ENCODE measurements at regions not wholly inside any gene's neighbourhood (a gene's known extent, or its start where the extent isn't known, plus 50 kb on each side); places are given as distances from the start of the nearest gene placed in this dataset.
"Not testable (repeated sequence)": the region's sequence is repeated elsewhere in the genome, so short reads cannot be mapped to it uniquely, and the experiment has no call there.

- no peak for DNase-seq
Measured at GRCh38 chr16:86844695-86845094, 266.3 kb downstream of the FOXL1 start.

DNA sequence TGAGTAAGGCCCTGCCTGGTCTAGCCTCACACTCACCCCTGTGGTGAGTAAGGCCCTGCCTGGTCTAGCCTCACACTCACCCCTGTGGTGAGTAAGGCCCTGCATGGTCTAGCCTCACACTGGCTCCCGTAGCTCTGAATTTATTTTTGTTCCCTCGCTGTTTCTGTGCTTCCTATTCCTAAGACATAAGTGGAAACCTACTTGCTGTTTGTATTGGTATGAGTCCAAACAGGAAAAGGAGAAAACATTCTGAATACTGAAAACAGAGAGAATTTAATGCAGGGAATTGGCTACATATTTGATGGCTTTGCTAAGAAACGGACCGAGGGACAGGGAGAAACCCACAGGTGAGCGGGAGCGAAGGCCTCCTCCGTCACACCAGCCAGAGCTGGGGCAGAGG lies 267.8 kb downstream of the FOXL1 start:
- no peak for DNase-seq

- DNase-seq: no peak
Measured at GRCh38 chr16:86848821-86849220, 270.5 kb downstream of the FOXL1 start.

GRCh38 chr16:86850670-86851069 lies 272.3 kb downstream of the FOXL1 start:
- no peak for DNase-seq

GRCh38 chr16:86852135-86852534 lies 273.8 kb downstream of the FOXL1 start:
- no peak for DNase-seq

DNA sequence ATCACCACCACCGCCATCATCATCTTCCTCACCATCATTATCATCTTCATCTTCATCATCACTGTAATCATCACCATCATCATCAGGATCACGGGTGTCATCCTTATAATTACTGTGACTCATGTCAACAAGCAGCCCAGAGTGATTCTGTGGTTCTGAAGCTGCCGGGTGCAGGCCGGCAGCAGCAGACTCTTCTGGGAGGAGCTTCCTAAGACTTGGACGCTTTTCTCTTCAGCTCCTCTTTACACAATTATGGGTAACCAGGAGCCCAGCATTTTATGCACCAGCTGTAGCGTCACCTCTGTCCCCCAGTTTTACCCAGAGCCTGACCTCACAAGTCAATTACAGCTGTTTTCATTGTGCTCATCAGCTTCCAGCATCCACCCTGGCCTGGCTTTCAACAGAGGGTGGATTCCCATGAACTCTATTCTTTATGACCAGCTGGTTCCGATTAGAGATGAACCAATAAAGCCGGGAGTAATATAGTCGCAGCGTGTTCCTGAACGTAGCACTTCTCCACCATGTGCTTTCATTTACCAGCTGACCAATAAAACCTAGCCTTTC lies 275.8 kb downstream of the FOXL1 start:
- DNase-seq: no peak

DNA sequence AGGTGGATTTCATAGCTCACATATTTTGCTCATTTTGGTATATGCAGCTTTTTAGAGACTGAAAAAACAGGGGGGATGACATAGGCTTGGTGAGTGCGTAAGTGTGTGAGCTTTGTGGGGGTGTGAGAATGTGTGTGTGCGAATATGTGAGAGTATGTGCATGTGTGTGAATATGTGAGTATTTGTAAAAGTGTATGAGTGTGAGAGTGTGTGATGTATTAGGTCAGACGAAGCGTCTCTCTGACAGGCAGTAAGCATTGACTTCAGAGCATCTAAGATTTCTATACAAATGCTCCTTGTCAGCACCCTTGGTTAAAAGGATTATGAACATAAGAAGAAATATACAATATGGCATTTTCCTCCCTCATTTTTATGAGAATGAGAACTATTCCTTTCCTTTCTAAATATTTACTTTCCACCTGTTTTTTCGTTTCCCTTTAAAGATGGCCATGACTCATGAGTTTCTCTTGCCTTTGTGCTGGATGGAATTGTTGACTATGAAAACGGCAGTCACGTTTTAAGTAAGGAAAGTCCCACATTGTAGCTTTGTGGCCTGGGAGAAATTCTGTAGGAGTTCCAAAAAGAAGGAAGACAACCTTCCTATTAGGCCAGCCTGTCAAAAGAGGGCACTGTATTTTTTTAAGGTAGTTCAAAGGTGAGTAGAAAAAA lies 276.4 kb downstream of the FOXL1 start:
- no peak for DNase-seq

DNA sequence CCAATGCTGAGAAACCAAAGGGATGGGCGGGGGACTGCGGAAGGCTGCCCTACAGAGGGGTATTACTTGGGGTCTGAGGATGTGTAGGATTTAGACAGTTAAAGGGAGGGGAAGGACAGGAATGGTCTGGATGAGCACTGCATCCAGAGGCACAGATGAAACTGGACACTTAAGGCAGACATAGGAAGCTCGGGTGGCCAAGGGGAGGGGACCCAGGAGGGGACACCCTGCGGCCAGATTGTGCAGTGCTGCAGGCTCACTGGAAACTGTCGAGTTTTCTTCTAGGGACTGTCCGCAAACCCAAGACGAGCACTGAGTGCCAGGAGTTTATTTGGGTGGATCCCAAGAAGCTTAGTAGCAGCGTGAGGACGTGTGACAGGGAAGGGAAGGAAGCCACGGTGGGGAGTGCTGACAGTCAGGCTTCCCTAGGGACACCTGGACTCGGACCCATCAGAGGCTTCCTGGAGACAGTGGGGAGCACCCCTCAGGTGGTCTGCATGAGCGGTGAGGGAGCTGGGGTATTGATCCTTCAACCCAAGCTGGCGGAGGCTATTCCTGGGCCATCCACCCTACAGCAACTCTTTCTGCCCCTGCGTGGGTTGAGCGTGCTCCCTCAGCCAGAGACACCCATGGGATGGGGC lies 278.7 kb downstream of the FOXL1 start:
- DNase-seq: no peak

DNA sequence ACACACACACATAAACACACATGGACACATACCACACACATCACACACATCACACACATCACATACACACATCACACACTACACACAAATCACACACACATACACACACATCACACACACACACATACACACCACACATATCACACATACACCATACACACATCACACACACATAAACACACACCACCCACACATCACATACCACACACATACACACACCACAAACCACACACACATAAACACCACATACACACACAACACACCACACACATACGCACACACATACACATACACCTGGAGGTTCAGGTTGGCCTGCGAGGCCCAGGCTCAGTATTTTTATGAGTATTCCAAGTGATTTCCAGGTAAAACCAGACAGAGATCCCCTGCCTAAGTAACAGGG lies 279.5 kb downstream of the FOXL1 start:
- no peak for DNase-seq

GRCh38 chr16:86858501-86858900 lies 280.2 kb downstream of the FOXL1 start:
- DNase-seq: no peak

DNA sequence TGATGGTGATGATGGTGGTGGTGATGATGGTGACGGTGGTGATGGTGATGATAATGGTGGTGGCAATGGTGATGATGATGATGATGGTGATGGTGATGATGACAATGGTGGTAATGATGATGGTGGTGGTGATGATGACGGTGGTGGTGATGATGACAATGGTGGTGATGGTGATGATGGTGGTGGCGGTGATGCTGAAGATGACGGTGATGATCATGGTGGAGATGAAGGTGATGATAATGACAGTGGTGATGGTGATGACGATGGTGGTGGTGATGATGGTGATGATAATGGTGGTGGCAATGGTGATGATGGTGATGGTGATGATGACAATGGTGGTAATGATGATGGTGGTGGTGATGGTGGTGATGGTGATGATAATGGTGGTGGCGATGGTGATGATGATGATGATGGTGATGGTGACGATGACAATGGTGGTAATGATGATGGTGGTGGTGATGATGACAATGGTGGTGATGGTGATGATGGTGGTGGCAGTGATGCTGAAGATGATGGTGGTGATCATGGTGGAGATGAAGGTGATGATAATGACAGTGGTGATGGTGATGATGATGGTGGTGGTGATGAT lies 283.0 kb downstream of the FOXL1 start:
- not testable (repeated sequence) for DNase-seq

DNA sequence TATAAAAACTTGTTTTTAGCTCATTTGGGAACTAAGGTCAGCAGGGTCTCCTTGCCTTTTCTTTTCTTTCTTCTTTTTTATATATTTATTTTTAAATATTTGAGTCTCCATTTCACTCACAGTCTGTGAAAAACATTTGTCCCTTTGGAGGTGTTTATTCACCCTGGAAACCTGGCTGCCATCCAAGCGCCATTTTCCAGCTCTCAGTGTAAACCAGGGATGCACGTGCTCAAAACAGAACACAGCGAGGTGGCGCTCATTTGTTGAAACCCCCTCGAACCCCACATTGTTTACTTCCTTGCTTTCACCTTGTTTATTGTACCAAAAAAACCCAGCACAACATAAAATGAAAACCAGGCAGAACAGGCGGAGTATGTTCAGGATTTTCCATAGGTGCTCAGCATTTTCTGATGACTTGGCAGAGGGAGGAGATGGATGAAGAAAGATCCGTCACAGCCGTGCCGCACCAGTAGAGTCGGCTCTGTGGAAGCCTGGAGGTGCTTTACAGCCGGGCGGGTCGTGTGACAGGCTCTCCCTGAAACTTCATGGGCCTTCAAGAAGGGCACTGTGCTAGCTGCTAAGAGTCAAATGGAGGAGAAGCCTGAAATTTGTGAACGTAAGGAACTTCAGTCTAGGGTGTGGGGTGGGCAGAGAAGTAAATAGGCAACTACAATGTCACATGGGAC lies 284.4 kb downstream of the FOXL1 start:
- no peak for DNase-seq

- DNase-seq: no peak
Measured at GRCh38 chr16:86863609-86864008, 285.3 kb downstream of the FOXL1 start.

DNA sequence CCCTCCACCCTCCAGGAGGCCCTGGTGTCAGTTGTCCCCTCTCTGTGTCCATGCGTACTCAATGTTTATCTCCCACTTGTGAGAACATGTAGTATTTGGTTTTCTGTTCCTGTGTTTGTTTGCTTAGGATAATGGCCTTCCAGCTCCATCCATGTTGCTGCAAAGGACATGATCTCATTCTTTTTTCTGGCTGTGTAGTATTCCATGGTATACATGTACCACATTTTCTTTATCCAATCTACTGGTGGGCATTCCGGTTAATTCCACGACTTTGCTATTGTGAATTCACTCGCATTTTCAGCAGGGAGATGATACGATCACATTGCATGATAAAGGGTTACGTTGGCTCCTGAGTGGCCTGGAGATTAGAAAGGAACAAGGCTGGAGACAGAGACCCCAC lies 286.2 kb downstream of the FOXL1 start:
- no peak for DNase-seq

DNA sequence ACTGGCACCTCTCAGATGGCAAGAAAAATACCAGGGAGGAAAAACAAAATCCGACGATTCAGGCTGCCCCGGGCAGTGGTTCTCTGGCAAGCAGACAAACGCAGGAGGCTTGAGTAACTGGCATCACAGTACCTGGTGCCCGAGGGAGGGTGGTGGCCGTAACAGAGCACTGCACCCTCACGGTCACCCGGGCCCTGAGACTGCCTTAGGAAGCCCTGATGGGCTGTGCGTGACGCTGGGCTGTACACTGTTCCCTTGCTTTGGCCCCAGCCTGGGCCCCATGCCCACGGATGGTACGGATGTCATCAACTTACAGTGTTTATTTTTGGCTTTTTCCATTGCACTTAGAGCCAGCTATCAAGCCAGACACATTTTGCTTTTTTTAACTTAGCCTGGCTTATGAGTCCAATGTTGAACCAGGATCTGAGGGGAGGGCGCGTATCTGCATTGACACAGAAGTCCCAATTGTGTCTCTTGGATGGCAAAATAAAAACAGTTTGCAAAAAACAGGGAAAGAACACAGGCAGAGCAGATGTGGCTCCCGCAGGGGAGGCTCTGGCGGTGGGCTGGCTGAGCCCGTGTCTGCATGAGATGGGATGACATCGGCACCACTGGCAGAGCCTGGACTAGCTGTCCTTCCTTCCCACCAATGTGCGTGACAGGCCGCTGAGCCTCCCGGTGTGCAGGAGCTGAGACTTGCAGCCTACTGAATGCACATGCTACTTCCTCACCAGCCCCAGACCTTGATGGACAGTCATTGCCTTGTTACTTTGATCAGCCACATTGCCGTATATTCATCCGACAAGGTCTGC lies 287.7 kb downstream of the FOXL1 start:
- no peak for DNase-seq

DNA sequence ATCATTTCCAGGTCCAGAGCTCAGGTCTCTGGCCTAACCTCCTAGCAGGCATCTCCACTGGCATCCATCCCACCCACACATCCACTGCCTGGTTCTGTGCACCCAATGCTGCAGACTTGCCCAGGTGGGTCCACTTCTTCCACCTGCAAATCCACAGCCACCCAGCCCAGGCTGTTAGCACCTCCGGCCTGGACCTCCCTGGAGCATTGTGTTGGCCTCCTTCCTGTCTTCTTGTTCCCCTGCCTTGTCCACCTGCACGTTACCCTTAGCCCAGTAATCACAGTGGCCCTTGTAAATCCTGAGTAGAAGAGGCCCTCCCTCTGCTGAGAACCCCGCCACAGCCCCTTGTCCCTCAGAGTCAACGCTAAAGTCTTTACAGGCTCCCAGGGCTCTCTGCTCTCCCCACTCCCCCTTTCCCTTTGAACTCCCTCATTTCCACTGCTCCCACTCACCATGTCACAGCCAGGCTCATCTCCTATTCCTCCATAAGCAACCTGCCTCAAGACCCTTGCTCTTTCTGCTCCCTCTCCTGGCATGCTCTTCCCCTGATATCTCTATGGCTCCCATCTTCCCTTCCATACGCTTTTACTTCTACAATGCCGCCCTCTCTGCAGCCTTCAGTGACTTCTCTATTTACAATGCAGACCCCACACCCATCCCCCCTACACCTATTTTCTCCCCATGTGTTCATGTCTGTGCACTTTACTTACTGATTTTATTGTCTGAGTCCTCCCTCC lies 288.8 kb downstream of the FOXL1 start:
- no peak for DNase-seq

DNA sequence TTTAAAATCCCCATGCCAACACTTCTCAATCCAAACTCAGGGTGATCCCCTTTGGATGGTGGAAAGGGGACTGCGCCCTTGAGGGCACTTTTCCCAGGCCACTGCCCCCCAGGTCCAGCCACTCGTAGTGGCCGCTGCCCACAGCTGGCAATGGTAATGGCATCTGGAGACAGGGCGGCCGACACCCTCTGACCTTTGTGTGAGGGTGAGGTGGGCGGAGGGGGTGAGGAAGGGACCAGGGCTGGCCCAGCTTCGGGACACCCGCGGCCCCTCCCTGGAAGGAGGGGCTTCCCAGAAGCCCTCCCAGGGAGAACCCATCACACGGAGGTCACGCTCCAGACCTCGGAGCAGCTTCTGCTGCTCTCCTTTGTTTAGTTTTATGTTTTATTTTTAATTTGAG lies 289.7 kb downstream of the FOXL1 start:
- DNase-seq: no peak

DNA sequence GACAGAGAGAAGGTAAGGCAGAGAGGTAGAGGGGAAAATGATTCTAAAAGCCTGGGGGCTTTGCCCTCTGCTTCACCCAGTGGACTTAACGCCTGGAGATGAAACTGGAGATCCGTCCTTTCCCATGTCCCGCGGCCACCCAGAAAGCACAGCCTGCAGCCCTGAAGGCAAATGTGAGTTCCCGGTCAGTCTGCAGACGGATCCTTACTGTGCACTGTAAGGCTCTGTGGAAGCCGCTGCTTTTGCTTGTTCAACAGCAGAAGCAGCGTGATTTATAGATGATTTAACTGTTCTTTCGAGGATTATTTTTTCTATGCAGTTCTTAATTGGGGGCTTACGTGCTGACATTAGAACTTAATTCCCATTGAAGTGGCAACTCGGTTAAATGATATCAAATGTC lies 290.4 kb downstream of the FOXL1 start:
- no peak for DNase-seq

GRCh38 chr16:86869288-86870022 lies 291.1 kb downstream of the FOXL1 start:
- DNase-seq: no peak

DNA sequence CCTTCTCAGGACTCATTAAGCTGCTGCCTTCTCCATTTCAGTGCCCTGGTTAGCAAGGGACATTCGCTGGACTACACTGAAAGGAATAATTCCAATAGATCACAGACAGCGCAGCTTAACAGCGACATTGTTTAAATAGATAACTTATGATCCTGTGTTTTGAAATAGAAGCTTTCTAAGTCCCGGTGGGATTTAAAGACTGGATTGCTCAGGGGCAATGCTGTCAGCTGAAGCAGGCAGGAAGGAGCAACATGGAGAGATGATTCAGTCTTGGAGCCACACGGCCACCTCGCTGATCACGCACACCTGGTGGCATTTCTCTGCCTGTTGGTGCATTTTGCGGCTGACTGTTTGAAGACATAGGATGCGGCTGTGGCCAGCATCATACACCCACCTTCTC lies 292.0 kb downstream of the FOXL1 start:
- DNase-seq: no peak

- no peak for DNase-seq
Measured at GRCh38 chr16:86872131-86872530, 293.8 kb downstream of the FOXL1 start.
